DMS153 (cell line): ENCODE measurements at regions not wholly inside any gene's neighbourhood (a gene's known extent, or its start where the extent isn't known, plus 50 kb on each side); places are given as distances from the start of the nearest gene placed in this dataset.

Experiments used
- DNase-seq: peaks from one replicate; lab custom pipeline; 2025; lab: John Stamatoyannopoulos, UW

GRCh38 chr16:73151225-73151624, 103.3 kb upstream of the ZFHX3 start:
- DNase-seq, result no peak

DNA sequence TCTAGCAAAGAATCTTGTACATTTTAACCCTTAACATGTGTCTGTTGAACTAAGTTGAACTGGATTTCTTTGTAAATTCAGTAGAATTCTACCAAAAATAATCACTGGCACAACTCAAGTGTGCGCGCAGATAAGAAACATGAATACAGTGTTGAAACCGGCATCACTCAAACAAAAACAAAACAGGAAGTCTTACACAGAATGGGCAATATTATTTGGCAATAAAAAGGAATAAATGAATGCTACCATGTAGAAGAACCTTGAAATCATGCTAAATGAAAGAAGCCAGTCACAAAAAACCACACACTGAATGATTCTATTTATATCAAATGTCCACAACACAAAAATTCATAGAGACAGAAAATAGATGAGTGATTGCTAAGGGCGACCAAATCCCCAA, 102.9 kb upstream of the ZFHX3 start:
- no peak for DNase-seq

DNA sequence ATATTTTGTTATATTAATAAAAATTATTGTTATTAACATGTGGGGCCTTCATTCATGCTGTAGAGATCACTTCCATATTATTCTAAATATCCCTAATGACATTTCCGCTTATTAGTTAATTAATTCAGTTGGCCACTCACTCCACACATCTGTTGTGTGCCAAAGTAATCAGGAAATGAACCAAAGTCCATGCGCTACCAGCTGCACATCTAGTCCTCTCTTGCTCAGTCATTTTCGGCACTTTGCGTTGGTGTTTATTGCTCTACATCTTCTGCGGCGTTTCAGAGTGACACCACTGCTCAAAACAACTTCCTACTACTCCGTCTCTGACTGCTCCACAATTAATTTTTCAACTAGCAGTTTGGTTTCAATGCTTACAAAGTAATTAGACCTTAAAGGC, 101.4 kb upstream of the ZFHX3 start:
- peak; percentile 73 for DNase-seq

DNA sequence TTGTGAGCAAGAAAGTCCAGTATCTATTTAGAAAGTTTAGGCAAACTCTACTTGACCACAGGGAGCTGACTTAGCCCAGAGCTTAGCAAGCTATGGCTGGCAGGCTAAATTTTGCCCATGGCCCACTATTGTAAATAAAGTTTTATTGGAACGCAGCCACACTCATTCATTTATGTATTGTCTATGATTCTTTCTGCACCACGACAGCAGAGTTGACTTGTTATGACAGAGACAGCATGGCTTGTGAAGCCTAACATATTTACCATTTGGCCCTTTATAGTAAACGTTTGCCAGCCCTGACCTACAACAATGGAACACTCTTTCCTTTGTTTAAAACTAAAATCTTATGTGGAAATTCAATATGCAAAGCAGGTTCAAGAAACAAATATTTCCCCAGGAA, 100.0 kb upstream of the ZFHX3 start:
- DNase-seq, result no peak

DNA sequence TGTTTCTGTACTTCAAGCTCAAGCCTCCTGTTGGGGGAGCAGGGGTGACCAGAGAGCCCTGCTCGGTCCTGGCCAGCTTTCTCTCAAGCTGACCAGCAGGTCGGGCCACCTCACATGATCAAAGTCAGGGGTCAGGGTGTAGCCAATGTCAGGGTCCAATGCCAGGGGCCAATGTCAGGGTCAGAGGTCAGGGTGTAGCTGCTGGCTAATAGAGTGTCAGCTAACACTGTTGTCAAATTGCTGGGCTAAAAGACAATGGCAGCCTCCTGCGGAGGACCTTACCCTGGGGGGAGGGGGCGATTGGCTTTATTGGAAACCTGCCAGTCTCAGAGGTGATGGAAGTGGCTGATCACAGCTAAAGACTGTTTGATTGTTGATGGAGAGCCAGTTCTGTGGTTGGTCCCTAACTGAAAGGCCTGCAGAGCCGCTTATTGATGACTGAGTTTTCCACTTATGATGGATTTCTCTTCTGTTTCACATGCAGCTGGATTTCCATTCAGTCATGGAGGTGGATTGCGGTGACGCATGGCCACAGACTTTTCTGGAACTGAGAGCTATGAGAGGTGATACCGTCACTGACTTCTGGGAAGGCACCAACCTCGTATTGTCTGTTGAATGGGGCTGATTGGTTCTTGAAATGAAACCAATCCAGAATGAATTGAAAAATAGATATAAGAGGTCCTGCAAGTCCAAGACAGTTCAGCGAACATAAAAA, 97.4 kb upstream of the ZFHX3 start:
- no peak for DNase-seq

DNA sequence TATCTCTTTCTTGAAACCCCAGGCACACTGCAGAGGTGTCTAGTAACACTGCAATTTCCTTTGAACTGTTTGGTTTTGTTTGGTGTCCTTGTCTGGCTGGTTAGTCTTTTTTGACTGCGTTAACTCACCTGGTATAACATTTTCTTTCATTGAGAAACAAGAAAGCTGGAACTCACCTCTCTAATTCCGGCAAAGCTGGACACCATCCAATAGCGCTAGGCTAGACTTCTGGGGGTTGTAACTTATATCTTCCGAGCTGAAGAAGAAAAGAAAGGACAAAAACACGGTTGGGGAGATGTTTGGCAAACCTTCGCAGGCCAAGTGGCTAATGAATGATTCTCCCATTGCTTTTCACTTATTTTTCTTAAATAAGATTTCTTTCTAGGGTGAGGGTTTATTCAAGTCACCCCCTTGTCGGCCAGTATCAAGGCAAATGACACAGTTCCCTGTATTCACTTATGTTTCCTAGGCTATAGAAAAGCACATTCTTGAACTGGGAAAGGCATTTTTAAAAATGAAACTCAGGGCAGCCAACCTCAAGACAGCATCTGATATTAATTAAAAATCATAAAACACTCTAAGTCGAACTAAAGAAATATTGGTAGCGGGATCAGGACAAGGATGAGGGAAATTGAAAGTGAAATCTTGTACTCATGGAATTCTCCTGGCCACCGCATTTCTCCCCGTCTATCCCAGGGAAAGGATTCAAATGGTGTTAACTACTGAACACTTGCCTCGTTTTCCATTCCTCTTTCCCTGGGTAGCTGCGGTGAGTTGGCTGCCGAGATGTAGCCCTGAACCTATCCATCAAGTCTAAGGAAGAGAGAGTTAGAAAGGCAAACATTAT, 95.9 kb upstream of the ZFHX3 start:
- DNase-seq, result no peak

GRCh38 chr16:73143002-73143401, 95.1 kb upstream of the ZFHX3 start:
- no peak for DNase-seq

DNA sequence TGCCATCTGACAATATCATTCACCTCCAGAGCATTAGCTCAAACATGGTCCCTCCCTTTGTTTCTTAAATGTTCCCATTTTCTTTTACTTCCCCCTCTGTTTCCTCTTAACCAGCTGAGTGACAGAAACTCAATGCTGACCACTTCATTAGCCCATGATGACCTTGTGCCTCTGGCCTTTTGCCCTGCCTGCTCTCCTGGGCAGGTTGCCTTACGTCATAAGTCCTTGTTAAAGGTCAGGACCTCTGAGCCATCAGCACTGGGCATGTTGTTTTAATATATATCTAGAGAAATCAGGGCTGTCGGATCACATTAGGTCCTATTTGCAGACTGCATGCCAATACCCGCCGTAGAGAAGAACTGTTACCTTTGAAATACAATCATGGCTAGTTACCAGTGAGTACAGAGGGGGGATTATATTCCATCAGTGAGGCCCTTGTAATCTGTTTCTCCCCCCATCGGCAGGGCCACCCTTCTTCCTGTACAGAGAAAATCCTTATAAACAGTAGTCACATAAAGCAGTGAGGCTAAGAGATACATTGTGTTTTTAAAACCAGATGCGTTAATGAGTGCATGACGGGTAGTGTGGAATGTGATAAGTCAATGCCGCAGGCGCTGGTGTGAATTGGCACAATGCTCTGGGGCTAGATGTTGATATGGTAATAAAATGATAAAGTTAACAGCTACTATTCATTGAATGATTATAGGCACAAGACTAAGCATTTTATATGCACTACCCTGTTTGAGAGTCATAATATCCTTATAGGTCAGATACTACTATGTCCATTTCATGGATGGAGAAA, 94.3 kb upstream of the ZFHX3 start:
- DNase-seq, result no peak

- DNase-seq, result no peak
Measured at GRCh38 chr16:73140929-73141328, 93.0 kb upstream of the ZFHX3 start.

DNA sequence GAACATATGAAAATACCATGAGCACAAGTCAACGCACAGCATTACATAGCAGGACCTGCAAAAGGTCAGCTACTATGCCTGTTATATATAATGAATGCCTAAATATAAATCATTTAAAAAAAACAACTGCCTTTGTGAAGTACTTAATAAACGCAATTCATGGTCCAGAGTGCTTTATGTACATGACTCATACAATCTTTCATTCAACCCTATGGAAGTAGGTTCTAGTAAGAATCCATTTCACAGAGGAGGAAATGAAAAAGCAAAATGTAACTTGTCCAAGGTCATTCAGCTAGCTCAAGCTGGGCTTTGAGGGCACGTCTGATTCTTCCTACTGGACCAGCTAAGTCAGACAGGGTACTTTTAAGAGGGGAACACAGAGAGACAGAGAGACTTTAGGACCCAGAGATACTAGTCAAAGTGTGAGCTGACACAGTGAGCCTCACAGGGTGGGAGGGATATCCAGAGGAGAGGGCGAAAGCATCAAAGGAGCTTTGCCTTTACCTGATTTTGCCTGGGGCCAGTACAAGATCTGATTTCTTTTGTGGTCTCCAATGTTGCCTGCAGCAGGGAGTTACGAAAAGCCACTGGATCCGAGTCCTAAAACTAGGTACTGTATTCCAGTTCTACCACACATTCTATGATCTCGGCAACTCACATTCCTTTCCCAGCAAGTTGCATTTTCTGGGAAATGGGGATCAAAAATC, 83.4 kb upstream of the ZFHX3 start:
- DNase-seq, result no peak

DNA sequence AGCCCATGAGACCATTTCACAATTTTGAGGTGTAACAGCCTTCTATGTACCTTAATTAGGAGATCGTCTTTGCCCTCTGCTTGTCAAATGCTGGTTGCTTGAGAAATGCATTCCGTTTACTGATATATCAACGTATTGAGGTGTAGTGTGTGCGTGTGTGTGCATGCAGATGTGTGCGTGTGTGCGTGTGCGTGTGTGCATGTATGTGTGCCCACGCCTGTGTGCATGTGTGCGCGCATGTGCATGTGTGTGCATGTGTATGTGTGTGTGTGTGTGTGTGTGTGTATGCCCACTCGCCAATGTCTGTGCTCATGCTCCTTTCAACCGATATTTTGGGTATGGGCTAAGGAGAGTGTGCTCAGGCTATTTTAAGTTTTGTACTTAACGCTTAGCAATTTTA, 81.5 kb upstream of the ZFHX3 start:
- DNase-seq, result no peak

- no peak for DNase-seq
Measured at GRCh38 chr16:73126525-73126853, 78.6 kb upstream of the ZFHX3 start.

GRCh38 chr16:73125850-73126524, 78.1 kb upstream of the ZFHX3 start:
- DNase-seq, result no peak

- no peak for DNase-seq
Measured at GRCh38 chr16:73124665-73125375, 76.9 kb upstream of the ZFHX3 start.

DNA sequence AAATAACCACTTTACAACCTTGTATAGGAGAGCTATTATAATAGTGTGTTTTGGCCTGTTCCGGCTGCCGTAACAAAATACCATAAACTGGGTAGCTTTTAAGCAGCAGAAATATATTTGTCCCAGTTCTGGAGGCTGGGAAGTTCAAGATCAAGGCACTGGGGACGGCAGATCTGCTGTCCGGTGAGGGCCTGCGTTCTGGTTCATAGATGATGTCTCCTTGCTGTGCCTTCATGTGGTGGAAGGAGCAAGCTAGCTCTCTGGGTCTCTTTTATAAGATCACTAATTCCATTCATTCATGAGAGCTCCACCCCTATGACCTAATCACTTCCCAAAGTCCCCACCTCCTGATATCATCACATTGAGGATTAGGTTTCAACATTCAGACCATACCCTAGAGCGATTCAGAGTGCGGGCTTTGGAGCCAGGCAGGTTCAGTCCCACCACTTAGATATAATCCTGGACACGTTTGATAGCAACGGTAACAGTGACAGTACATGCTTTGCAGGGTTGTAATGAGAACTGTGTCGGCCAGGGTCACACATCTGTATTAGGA, 76.2 kb upstream of the ZFHX3 start:
- no peak for DNase-seq

GRCh38 chr16:73122604-73123391, 74.9 kb upstream of the ZFHX3 start:
- DNase-seq, result no peak

GRCh38 chr16:73116576-73116975, 68.6 kb upstream of the ZFHX3 start:
- DNase-seq, result no peak

- DNase-seq, result no peak
Measured at GRCh38 chr16:73113336-73113735, 65.4 kb upstream of the ZFHX3 start.

DNA sequence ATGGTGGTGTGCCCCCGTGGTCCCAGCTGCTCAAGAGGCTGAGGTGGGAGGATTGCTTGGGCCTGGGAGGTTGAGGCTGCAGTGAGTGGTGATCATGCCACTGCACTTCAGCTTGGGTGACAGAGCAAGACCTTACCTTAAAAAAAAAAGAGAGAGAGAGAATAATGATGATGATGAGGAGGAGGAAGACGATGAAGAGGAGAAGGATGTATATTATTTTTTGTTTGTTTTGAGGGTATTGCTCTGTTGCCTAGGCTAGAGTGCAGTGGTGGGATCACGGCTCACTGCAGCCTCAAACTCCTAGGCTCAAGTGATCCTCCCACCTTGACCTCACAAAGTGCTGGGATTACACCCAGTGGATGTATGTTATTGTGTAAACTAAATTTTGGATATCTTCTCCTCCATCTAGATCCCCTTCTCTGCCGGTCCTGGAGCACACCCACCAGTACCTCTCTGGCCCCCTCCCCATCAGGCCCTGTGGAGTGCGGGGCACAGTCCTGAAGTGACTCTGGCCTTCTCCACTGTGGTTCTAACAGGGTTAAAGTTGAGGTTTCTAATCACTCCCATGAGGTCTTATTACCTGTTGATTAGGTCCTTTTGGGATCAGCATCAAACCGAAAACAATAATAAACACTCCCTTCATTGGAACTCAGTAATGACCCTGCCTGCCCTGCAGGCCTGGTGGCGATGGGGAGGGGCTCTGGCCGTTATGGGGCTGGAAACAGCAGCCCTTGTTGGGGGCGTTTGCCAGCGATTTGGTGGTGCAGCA, 60.5 kb upstream of the ZFHX3 start:
- DNase-seq, result no peak
